DMS 273 (cell line): ENCODE measurements at regions not wholly inside any gene's neighbourhood (a gene's known extent, or its start where the extent isn't known, plus 50 kb on each side); places are given as distances from the start of the nearest gene placed in this dataset.

Experiments used
- DNase-seq: peaks from one replicate; lab custom pipeline; 2025; ENCODE audit not compliant: unreplicated experiment; lab: John Stamatoyannopoulos, UW

- no peak for DNase-seq
These were observed 421.0 kb upstream of the CNTN4 start for GRCh38 chr3:1677576-1678156.

GRCh38 chr3:1692428-1692827, 406.2 kb upstream of the CNTN4 start:
- no peak for DNase-seq

GRCh38 chr3:1693145-1693544, 405.5 kb upstream of the CNTN4 start:
- DNase-seq, result no peak

- no peak for DNase-seq
These were observed 401.9 kb upstream of the CNTN4 start for GRCh38 chr3:1696669-1697275.

GRCh38 chr3:1699361-1699920, 399.2 kb upstream of the CNTN4 start:
- no peak for DNase-seq

- no peak for DNase-seq
These were observed 398.0 kb upstream of the CNTN4 start for GRCh38 chr3:1700650-1701049.

GRCh38 chr3:1703169-1703568, 395.5 kb upstream of the CNTN4 start:
- DNase-seq, result no peak

- DNase-seq, result no peak
These were observed 388.0 kb upstream of the CNTN4 start for GRCh38 chr3:1710663-1711062.

GRCh38 chr3:1717524-1717923, 381.1 kb upstream of the CNTN4 start:
- DNase-seq, result no peak

GRCh38 chr3:1723726-1724125, 374.9 kb upstream of the CNTN4 start:
- no peak for DNase-seq

GRCh38 chr3:1726741-1727140, 371.9 kb upstream of the CNTN4 start:
- DNase-seq, result no peak

- no peak for DNase-seq
These were observed 371.4 kb upstream of the CNTN4 start for GRCh38 chr3:1727242-1727641.

- DNase-seq, result no peak
These were observed 370.2 kb upstream of the CNTN4 start for GRCh38 chr3:1728510-1728909.

- DNase-seq, result no peak
These were observed 364.1 kb upstream of the CNTN4 start for GRCh38 chr3:1734494-1735122.

GRCh38 chr3:1752205-1752604, 346.5 kb upstream of the CNTN4 start:
- DNase-seq, result no peak

- no peak for DNase-seq
These were observed 332.3 kb upstream of the CNTN4 start for GRCh38 chr3:1766384-1766783.

GRCh38 chr3:1773679-1774078, 325.0 kb upstream of the CNTN4 start:
- no peak for DNase-seq

GRCh38 chr3:1774597-1774996, 324.1 kb upstream of the CNTN4 start:
- no peak for DNase-seq

- DNase-seq, result no peak
These were observed 323.3 kb upstream of the CNTN4 start for GRCh38 chr3:1775321-1775720.

GRCh38 chr3:1783995-1784394, 314.7 kb upstream of the CNTN4 start:
- no peak for DNase-seq

GRCh38 chr3:1787094-1787493, 311.6 kb upstream of the CNTN4 start:
- DNase-seq, result no peak

GRCh38 chr3:1792466-1792865, 306.2 kb upstream of the CNTN4 start:
- no peak for DNase-seq
